Neuronal stem cell (in vitro differentiated cells): ENCODE measurements at regions not wholly inside any gene's neighbourhood (a gene's known extent, or its start where the extent isn't known, plus 50 kb on each side); places are given as distances from the start of the nearest gene placed in this dataset.

Experiments
- DNase-seq: peaks from one replicate; pipeline ENCODE4 v3.0.0-alpha.2; 2013; ENCODE audit warnings: low spot score
- H2AFZ ChIP-seq: one replicate; pipeline ENCODE4 v1.6.1; 2013; ENCODE audit warnings: mild to moderate bottlenecking, low read length, inconsistent platforms
- H2AK5ac ChIP-seq: 2 replicates; pipeline ENCODE4 v1.6.1; 2013; ENCODE audit warnings: low read depth, mild to moderate bottlenecking, inconsistent platforms, low read length, moderate library complexity, mixed read lengths
- H2BK120ac ChIP-seq: 2 replicates; pipeline ENCODE4 v1.6.1; 2013; ENCODE audit warnings: low read depth, mild to moderate bottlenecking, inconsistent platforms, low read length, moderate library complexity, mixed read lengths
- H2BK12ac ChIP-seq: one replicate; pipeline ENCODE4 v1.6.1; 2013; ENCODE audit warnings: low read length, inconsistent platforms
- H2BK15ac ChIP-seq: 2 replicates; pipeline ENCODE4 v1.6.1; 2013; ENCODE audit warnings: mild to moderate bottlenecking, low read length, inconsistent platforms, mixed read lengths
- H2BK5ac ChIP-seq: one replicate; pipeline ENCODE4 v1.6.1; 2013; ENCODE audit warnings: inconsistent platforms, mild to moderate bottlenecking, low read length, moderate library complexity
- H3K14ac ChIP-seq: one replicate; pipeline ENCODE4 v1.6.1; 2013; ENCODE audit warnings: low read length, inconsistent platforms
- H3K18ac ChIP-seq: 2 replicates; pipeline ENCODE4 v1.6.1; 2013; ENCODE audit warnings: low read length, inconsistent platforms
- H3K23ac ChIP-seq: 2 replicates; pipeline ENCODE4 v1.6.1; 2013; ENCODE audit warnings: low read depth, mild to moderate bottlenecking, mixed read lengths, low read length, inconsistent platforms; ENCODE audit not compliant: poor library complexity
- H3K27ac ChIP-seq: replicated peaks from 3 replicates; pipeline ENCODE4 v1.5.1; 2013; ENCODE audit warnings: low read length, inconsistent platforms
- H3K27me3 ChIP-seq, 3 experiments: 2 replicates each; pipeline ENCODE4 v1.6.1; 2013; ENCODE audit warnings: low read length in 3 of 3, mild to moderate bottlenecking in 2 of 3, inconsistent platforms in 1 of 3, low read depth in 1 of 3, mixed read lengths in 1 of 3, moderate library complexity in 1 of 3; ENCODE audit not compliant: control insufficient read depth in 3 of 3, insufficient read depth in 3 of 3
- H3K36me3 ChIP-seq, 2 donors: replicated peaks in 1 of 2; 2 replicates each; pipeline ENCODE4 v1.6.1; 2013; ENCODE audit warnings: low read length in 2 of 2; ENCODE audit not compliant: control insufficient read depth in 2 of 2, insufficient read depth in 2 of 2
- H3K4ac ChIP-seq: 2 replicates; pipeline ENCODE4 v1.6.1; 2013; ENCODE audit warnings: inconsistent platforms, mild to moderate bottlenecking, low read length, moderate library complexity
- H3K4me1 ChIP-seq, 2 donors: 1 replicate in 1 of 2; 2 replicates in 1 of 2; pipeline ENCODE4 v1.6.1; 2013; ENCODE audit warnings: low read length in 2 of 2, low read depth in 1 of 2; ENCODE audit not compliant: control insufficient read depth in 2 of 2, insufficient read depth in 1 of 2
- H3K4me2 ChIP-seq: one replicate; pipeline ENCODE4 v1.6.1; 2013; ENCODE audit warnings: mild to moderate bottlenecking, low read length, inconsistent platforms; ENCODE audit not compliant: insufficient read depth, poor library complexity, severe bottlenecking
- H3K4me3 ChIP-seq, 2 donors: 2 replicates each; pipeline ENCODE4 v1.5.1; 2013; ENCODE audit warnings: low read length in 2 of 2, mild to moderate bottlenecking in 2 of 2, inconsistent platforms in 1 of 2, moderate library complexity in 1 of 2
- H3K79me1 ChIP-seq: one replicate; pipeline ENCODE4 v1.6.1; 2013; ENCODE audit warnings: low read depth, mild to moderate bottlenecking, inconsistent platforms, low read length, moderate library complexity
- H3K9ac ChIP-seq: one replicate; pipeline ENCODE4 v1.6.1; 2013; ENCODE audit warnings: mild to moderate bottlenecking, low read depth, low read length, inconsistent platforms; ENCODE audit not compliant: poor library complexity
- H3K9me3 ChIP-seq, 2 donors: replicated peaks in 1 of 2; 2 replicates each; pipeline versions ENCODE3 to v1.6.1; 2013; ENCODE audit warnings: low read length in 2 of 2, mild to moderate bottlenecking in 2 of 2, inconsistent platforms in 1 of 2, low read depth in 1 of 2, mixed read lengths in 1 of 2, moderate library complexity in 1 of 2; ENCODE audit not compliant: control insufficient read depth in 2 of 2, insufficient read depth in 1 of 2
- H4K8ac ChIP-seq: one replicate; pipeline ENCODE4 v1.6.1; 2013; ENCODE audit warnings: low read depth, mild to moderate bottlenecking, inconsistent platforms, low read length, moderate library complexity
- H4K91ac ChIP-seq: one replicate; pipeline ENCODE4 v1.6.1; 2013; ENCODE audit warnings: low read length, low read depth, mild to moderate bottlenecking, inconsistent platforms; ENCODE audit not compliant: poor library complexity
- WGBS, 2 donors: extraction: QIAGEN DNeasy Blood & Tissue Kit; methylation state at CpG; one replicate each; pipeline ENCODE4 v1.1.7; 2013; ENCODE audit warnings: missing lambda C conversion rate in 2 of 2, mixed read lengths in 1 of 2; ENCODE audit not compliant: insufficient read length in 2 of 2, insufficient replicate concordance in 1 of 2; ENCODE audit errors: extremely low coverage in 2 of 2; 5-methylcytosine and 5-hydroxymethylcytosine counted together

DNA sequence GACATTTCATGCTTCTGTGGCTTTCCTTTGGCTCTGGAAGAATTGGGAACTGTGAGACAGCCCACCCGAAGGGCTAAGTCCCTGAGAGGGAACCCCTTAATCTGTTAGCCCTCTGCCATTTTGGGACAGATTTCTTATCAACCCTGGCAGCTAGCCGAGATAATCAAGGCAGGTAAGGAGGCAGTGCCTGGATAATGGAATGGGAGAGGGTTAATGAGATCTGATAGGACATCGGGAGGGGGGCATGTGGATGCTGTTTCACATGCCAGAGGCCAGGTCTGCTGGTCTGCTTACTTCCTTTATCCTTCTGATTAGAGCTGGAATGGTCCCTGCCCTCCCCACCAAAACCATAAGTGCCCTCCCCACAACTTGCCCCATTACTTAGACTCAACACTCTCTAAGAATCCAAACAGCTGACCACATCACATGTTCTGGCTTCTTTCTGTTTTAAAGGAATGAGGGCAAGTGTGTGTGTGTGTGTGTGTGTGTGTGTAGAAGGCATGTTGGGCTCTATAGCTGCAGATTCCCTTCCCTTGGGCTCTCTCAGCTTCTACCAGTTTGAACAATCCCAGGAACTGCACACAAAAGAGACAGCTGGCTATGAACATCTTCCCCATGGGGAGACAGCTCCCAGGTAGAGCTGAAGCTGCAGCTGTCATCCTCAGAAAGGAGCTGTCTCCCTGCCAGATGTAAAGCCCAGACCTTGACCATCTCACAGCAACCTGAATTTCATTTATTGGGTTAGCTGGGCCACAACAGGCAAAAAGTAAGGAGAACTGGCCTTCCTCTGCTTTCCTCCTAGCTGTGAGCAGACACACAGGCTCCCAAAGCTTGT is 221.3 kb downstream of the PIK3R1 start:
- H3K27me3 ChIP-seq = no peaks in the 10 kb centered on the region
- H3K9me3 ChIP-seq = no peaks in the 10 kb centered on the region
- no peak overlapping the region for H3K4me3 ChIP-seq
- no peak overlapping the region for H2BK12ac ChIP-seq
- H3K23ac ChIP-seq = no peak overlapping the region
- DNase-seq = no peak
- H3K4ac ChIP-seq = no peak overlapping the region
- H2BK15ac ChIP-seq = no peak overlapping the region
- no peak overlapping the region for H3K9ac ChIP-seq
- no peak overlapping the region for H3K14ac ChIP-seq
- H3K4me1 ChIP-seq = peaks cover 0 to 2% of the 10 kb centered on the region in 2 donors
- no peak overlapping the region for H3K18ac ChIP-seq
- H2BK5ac ChIP-seq = no peak overlapping the region
- no peaks in the 10 kb centered on the region for H3K79me1 ChIP-seq
- no peak overlapping the region for H4K8ac ChIP-seq
- H2AFZ ChIP-seq = peak overlapping the region; percentile 21
- no peak overlapping the region for H4K91ac ChIP-seq
- WGBS, 2 donors = no CpG with 5 or more reads among the region's 3 CpGs
- no peak overlapping the region for H3K4me2 ChIP-seq
- H3K27ac ChIP-seq = no peak overlapping the region
- H2AK5ac ChIP-seq = no peak overlapping the region
- H2BK120ac ChIP-seq = no peak overlapping the region
- no peaks in the 10 kb centered on the region for H3K36me3 ChIP-seq

- H3K27me3 ChIP-seq = no peaks in the 10 kb centered on the region
- H3K4me2 ChIP-seq = no peak overlapping the region
- H2BK15ac ChIP-seq = no peak overlapping the region
- no peak overlapping the region for H3K27ac ChIP-seq
- H2BK5ac ChIP-seq = no peak overlapping the region
- no peak for DNase-seq
- H3K9ac ChIP-seq = no peak overlapping the region
- H3K9me3 ChIP-seq = no peaks in the 10 kb centered on the region
- H3K14ac ChIP-seq = no peak overlapping the region
- peaks cover 0 to 2% of the 10 kb centered on the region in 2 donors for H3K4me1 ChIP-seq
- H4K91ac ChIP-seq = no peak overlapping the region
- H2BK12ac ChIP-seq = no peak overlapping the region
- H3K36me3 ChIP-seq = no peaks in the 10 kb centered on the region
- H3K23ac ChIP-seq = no peak overlapping the region
- WGBS, 2 donors = no CpG with 5 or more reads among the region's 1 CpG
- no peak overlapping the region for H2AFZ ChIP-seq
- no peak overlapping the region for H4K8ac ChIP-seq
- H2BK120ac ChIP-seq = no peak overlapping the region
- H3K4ac ChIP-seq = no peak overlapping the region
- no peak overlapping the region for H3K4me3 ChIP-seq
- H3K79me1 ChIP-seq = no peaks in the 10 kb centered on the region
- H3K18ac ChIP-seq = no peak overlapping the region
- no peak overlapping the region for H2AK5ac ChIP-seq
These were observed 223.3 kb downstream of the PIK3R1 start for GRCh38 chr5:68438876-68439275.

- H2AK5ac ChIP-seq = no peak overlapping the region
- no peak overlapping the region for H3K4me2 ChIP-seq
- H3K4me3 ChIP-seq = no peak overlapping the region
- no peaks in the 10 kb centered on the region for H3K9me3 ChIP-seq
- peaks cover 0 to 2% of the 10 kb centered on the region in 2 donors for H3K4me1 ChIP-seq
- H2BK12ac ChIP-seq = no peak overlapping the region
- H2AFZ ChIP-seq = no peak overlapping the region
- H3K18ac ChIP-seq = no peak overlapping the region
- no peak overlapping the region for H3K27ac ChIP-seq
- H3K79me1 ChIP-seq = no peaks in the 10 kb centered on the region
- no peak overlapping the region for H2BK15ac ChIP-seq
- H3K9ac ChIP-seq = no peak overlapping the region
- H2BK5ac ChIP-seq = no peak overlapping the region
- H3K14ac ChIP-seq = no peak overlapping the region
- H3K27me3 ChIP-seq = no peaks in the 10 kb centered on the region
- no peak overlapping the region for H3K4ac ChIP-seq
- no peak for DNase-seq
- no peak overlapping the region for H4K91ac ChIP-seq
- no peak overlapping the region for H3K23ac ChIP-seq
- no peak overlapping the region for H2BK120ac ChIP-seq
- no peaks in the 10 kb centered on the region for H3K36me3 ChIP-seq
- no peak overlapping the region for H4K8ac ChIP-seq
- WGBS, 2 donors = no CpG with 5 or more reads among the region's 2 CpGs
These were observed 224.7 kb downstream of the PIK3R1 start for GRCh38 chr5:68440245-68440644.

DNA sequence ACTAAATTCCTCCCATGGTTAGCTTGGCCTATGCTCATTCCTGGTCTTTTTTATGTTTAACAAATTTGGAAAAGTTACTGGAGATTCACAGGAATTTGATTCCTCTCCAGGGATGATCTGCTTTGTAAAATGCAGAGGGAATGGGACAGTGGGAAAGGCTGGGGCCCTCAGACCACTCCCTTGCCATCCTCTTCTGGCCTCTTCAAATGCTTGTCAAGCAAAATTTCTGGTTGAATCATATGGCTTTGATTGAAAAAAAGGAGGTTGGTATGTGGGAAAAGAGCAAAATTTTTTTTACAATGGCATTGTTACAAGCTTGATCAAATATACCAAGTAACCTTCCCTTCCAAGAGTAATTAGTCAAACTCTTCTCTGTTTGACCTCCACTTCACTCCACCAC is 225.1 kb downstream of the PIK3R1 start:
- Histone ChIP-seq H3K14ac (no peak overlapping the region), H3K4me1 (peaks cover 0 to 3% of the 10 kb centered on the region in 2 donors), H2BK12ac (no peak overlapping the region), H3K4me3 (no peak overlapping the region), H2BK120ac (no peak overlapping the region), H2AK5ac (no peak overlapping the region), H4K8ac (no peak overlapping the region), H3K27me3 (no peaks in the 10 kb centered on the region), H3K9me3 (no peaks in the 10 kb centered on the region), H3K36me3 (no peaks in the 10 kb centered on the region), H2AFZ (no peak overlapping the region), H3K23ac (no peak overlapping the region), H3K9ac (no peak overlapping the region), H3K4ac (no peak overlapping the region), H3K79me1 (no peaks in the 10 kb centered on the region), H4K91ac (no peak overlapping the region), H3K18ac (no peak overlapping the region), H3K27ac (no peak overlapping the region), H2BK5ac (no peak overlapping the region), H3K4me2 (no peak overlapping the region), H2BK15ac (no peak overlapping the region)
- DNase-seq = no peak
